ENCODE measurements at regions not wholly inside any gene's neighbourhood (a gene's known extent, or its start where the extent isn't known, plus 50 kb on each side); places are given as distances from the start of the nearest gene placed in this dataset.

DNA sequence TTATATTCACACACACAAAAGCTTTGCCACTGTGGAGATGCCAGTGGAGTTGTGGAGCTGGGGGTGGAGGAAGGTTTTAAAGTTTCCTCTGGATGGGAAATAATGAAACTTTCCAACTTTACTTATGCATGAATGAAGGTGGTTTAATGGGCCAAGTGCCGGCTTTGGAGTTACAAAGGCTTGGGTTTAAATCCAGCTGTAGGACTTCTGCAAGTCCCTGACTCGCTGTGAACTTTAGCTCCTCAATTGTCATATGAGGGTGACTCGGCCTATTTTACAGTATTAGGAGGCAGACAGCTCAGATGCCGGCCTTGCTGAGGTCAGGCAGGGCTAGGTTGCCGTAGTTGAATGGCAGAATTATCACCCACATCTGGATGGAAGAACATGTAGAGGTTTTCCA, 415.8 kb upstream of the TRIB2 start:
- H3K27me3 ChIP-seq: no peaks in the 10 kb centered on the region
- no peak overlapping the region for H3K27ac ChIP-seq
- no peak for DNase-seq
- peaks cover 35% of the 10 kb centered on the region for H3K4me1 ChIP-seq
- H3K9me3 ChIP-seq (replicated peaks): no peaks in the 10 kb centered on the region; the same call in 1 of the 2 replicates
- H3K4me3 ChIP-seq: no peak overlapping the region
- no peaks in the 10 kb centered on the region for H3K36me3 ChIP-seq

DNA sequence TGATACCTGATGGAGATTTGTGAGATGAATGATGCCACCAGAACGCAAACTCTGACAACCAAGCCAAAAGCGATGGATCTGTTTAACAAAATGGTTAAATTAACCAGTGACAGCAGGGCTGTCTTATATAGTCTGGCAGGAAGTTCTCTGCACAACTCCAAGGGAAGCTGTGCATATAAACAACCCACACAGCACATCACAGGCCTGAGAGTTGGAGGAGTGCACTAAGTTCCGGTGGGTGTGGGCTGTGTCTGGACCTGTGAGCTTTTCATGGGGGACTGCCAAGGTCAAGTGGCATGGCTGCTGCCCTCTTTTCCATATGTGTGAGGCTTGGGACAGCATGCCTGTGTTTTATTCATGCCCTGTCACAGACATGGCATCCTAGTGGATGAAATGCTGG, 414.6 kb upstream of the TRIB2 start:
- no peaks in the 10 kb centered on the region; the same call in 1 of the 2 replicates for H3K9me3 ChIP-seq (replicated peaks)
- no peaks in the 10 kb centered on the region for H3K27me3 ChIP-seq
- no peak for DNase-seq
- peaks cover 35% of the 10 kb centered on the region for H3K4me1 ChIP-seq
- H3K36me3 ChIP-seq: no peaks in the 10 kb centered on the region
- H3K27ac ChIP-seq: no peak overlapping the region
- no peak overlapping the region for H3K4me3 ChIP-seq

DNA sequence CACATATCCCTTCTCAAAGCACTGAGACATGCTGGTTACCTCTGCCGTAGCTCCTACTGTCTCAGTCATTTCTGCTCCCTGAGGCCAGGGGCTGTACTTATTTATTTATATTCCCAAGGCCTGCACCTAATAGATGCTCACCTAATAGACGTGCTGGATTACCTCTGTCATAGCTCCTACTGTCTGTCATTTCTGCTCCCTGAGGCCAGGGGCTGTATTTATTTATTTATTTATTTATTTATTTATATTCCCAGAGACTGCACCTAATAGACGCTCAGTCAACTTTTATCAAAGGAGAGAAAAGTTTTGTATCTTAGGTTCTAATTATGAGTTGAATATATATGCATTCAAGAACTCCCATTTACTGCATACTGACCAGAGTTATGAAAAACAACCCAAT, 414.0 kb upstream of the TRIB2 start:
- Histone ChIP-seq H3K27me3 (no peaks in the 10 kb centered on the region), H3K4me1 (peaks cover 35% of the 10 kb centered on the region)

DNA sequence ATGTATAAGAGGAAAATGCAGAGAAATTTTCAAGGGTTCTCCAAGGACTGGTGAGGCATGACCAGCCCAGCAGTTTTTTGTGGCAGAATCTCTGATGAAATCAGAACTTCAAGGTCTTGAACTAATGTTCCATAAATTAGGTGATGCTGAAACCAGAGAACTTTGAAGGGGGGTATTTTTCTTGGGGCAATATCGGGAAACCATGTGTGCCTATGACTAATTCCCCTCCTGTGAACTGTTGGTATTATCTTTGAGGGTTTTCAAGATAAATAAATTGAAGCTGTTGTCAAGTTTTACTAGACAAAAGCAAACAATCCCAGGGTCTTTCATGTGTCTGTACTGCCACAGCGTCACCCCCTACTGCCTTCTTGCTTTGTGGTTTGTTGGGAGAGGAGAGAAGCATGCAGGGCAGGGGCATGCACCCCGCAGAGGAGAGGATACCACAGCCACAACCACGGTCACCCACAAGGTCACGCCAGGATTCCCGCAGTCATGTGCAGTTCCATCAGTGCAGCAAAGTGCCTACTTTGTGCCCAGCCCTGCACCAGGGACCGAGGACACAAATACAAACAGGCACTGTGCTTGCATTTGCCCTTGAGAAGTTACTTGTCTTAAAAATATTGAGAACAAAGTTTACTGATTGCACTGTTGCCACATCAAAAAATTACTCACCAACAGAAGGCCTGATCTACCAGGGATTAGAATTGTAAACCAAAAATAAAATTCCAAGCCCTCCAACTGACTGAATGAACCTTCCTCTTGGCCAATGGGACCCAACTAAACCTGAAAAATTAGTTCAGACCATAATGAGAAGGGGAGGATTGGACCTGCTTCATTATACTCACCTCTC, 413.3 kb upstream of the TRIB2 start:
- Histone ChIP-seq H3K27me3 (no peaks in the 10 kb centered on the region), H3K27ac (peak overlapping the region; percentile 31; the same call in 1 of the 2 replicates), H3K4me3 (no peak overlapping the region), H3K4me1 (peaks cover 35% of the 10 kb centered on the region), H3K9me3 (replicated peaks) (no peaks in the 10 kb centered on the region), H3K36me3 (no peaks in the 10 kb centered on the region)
- DNase-seq: peak; percentile 72 to 82

More for the DNA sequence above, 414.0 kb upstream of the TRIB2 start:
- Histone ChIP-seq H3K9me3 (replicated peaks) (no peaks in the 10 kb centered on the region; the same call in 1 of the 2 replicates), H3K4me3 (no peak overlapping the region), H3K36me3 (no peaks in the 10 kb centered on the region), H3K27ac (peak overlapping the region; percentile 31; the same call in 1 of the 2 replicates)
- DNase-seq: no peak

DNA sequence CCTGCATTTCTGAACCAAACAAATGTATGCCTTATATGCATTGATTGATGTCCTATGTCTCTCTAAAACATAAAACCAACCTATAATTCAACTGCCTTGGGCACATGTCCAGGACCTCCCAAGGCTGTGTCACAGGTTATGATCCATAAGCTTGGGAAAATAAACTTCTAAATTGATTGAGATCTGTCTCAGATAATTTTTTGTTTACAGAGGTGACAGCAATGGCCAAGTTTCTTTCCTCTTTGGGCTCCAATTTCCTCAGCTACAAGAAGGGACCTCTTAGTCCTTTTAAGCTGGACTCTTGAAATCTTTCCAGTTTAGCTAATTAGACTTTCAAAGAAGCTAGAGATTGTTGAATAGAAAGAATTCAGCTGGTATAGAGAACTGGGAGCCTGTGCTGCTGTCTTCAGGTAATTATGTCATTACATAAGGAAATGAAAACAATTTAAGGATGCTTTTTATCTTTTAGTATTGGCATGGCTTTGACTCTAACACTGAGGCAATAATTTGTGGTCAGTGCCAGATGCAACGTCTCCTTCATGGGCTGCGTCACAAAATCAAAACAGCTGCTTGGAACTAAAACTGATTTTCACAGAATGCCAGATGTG, 412.1 kb upstream of the TRIB2 start:
- Histone ChIP-seq H3K9me3 (replicated peaks) (no peaks in the 10 kb centered on the region), H3K27me3 (no peaks in the 10 kb centered on the region), H3K4me1 (peaks cover 35% of the 10 kb centered on the region), H3K4me3 (no peak overlapping the region), H3K36me3 (no peaks in the 10 kb centered on the region), H3K27ac (peak overlapping the region; percentile 1; the same call in 1 of the 2 replicates)
- peak; percentile 17 to 60 for DNase-seq

DNA sequence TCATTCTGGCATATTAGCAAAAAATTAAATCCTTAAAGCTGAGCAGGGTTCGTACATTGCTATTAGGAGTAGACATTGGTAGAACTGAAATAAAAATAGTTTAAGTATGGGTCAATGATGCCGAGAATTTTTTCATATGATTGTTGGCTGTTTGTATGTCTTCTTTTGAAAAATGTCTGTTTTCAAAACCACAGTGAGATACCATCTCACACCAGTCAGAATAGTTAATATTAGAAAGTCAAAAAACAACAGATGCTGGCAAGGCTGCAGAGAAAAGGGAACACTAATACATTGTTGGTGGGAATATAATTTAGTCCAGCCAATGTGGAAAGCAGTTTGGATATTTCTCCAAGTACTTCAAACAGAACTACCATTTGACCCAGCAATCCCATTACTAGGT, 410.8 kb upstream of the TRIB2 start:
- Histone ChIP-seq H3K9me3 (replicated peaks) (no peaks in the 10 kb centered on the region; the same call in 1 of the 2 replicates), H3K4me3 (no peak overlapping the region), H3K4me1 (peaks cover 35% of the 10 kb centered on the region), H3K27ac (no peak overlapping the region), H3K36me3 (no peaks in the 10 kb centered on the region), H3K27me3 (no peaks in the 10 kb centered on the region)
- no peak for DNase-seq

DNA sequence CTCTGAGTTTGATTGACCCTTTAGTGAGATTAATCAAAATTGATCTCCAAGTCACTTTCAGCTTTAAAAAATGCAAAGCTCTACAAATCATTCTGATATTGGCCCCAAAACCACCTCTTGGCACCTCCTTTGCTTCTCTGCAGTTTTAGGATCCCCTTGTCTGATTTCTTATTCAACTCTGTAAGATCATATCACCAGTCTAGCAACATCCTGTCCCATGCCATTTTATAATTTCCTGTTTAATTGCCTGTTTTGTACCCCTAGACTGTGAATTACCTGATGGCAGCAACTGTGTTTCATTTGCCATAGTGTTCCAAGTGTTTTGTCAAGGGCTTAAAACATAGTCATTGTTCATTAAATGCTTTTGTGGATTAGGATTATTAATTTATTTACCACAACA, 406.3 kb upstream of the TRIB2 start:
- Histone ChIP-seq H3K4me1 (peaks cover 5% of the 10 kb centered on the region), H3K27ac (no peak overlapping the region), H3K4me3 (no peak overlapping the region), H3K27me3 (no peaks in the 10 kb centered on the region), H3K36me3 (no peaks in the 10 kb centered on the region), H3K9me3 (replicated peaks) (no peaks in the 10 kb centered on the region; the same call in 1 of the 2 replicates)
- no peak for DNase-seq

DNA sequence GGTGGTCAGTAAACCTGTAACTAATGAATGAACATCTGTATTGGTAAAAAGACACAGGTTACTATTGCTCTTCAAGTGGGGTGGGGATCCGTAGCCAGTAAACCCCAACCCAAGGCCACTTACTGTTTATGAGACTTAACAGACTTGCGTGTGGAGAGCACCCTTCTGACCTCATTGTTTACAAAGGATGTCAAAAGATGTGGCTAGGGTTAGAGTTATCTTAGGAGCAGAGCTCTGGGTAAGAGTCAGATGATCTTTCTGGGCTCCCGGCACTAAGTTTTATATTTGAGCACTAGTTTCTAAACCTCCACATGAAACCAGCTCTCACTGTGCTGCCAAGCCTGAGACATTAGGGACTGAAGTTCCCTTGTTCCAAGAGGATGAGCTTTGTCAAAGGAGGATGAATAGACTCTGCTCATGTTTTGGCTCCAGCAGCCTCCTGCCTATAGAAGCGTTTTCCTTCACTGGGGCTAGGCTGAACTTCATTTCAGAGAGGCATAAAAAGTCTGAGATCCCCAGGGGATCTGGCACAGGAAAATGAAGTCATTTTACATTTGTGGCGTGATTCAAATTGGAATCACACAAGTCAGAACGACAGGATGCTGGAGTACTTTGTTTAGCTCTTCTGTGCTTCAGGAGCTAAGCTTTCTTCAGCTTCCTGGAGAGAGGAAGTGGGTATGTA, 403.1 kb upstream of the TRIB2 start:
- Histone ChIP-seq H3K27ac (no peak overlapping the region), H3K9me3 (replicated peaks) (no peaks in the 10 kb centered on the region; the same call in 1 of the 2 replicates), H3K36me3 (no peaks in the 10 kb centered on the region), H3K4me3 (no peak overlapping the region), H3K27me3 (no peaks in the 10 kb centered on the region), H3K4me1 (peaks cover 8% of the 10 kb centered on the region)
- DNase-seq: no peak

DNA sequence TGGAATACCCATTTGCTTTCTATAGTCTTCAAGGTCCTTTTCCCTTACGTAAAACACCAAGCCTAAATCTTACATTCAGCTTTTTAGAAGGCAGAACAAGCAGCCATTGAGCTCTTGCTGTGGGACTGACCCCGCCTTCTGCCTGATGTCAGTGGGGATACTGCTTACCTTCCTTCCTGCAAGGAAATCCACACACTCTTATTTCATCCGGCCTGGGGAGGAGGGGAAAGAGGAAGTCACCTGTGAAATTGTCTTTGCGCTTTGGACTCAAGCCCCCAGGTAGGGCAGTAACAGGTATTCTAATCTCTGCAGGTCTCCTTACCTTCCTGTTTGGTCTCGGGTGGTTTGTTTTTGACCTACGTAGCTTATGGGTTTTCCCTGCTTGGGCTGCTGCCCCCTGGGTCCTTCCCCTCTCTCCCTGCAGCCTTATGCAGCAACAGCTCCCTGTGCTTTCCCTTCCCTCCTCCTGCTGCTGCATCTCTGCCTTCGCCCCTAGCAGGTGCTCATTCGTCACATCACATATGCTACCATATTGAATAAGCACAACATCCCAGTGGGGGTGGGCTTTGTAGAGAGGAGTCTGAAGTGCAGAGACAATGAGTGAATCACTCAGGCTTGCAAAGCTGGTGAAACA, 402.5 kb upstream of the TRIB2 start:
- Histone ChIP-seq H3K9me3 (replicated peaks) (no peaks in the 10 kb centered on the region; the same call in 1 of the 2 replicates), H3K27me3 (no peaks in the 10 kb centered on the region), H3K36me3 (no peaks in the 10 kb centered on the region), H3K4me1 (peaks cover 14% of the 10 kb centered on the region), H3K4me3 (no peak overlapping the region), H3K27ac (no peak overlapping the region)
- DNase-seq: no peak

DNA sequence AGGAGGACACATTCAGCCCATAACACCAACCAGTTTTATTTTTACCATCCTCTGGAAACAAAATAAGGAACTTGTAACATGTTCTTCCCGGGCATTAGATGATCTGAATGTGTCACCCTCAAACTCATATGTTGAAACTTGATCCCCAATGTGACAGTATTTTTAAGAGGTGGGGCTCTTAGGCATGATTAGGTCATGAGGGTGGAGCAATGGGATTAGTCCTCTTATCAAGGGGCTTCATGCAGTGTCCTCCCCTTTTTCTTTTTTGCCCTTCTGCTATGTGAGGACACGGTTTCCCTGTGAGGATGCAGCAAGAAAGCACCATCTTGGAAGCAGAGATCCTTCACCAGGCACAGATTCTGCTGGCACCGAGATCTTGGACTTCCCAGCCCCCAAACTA, 401.5 kb upstream of the TRIB2 start:
- no peak for DNase-seq
- Histone ChIP-seq H3K4me1 (peaks cover 24% of the 10 kb centered on the region), H3K27me3 (no peaks in the 10 kb centered on the region), H3K4me3 (no peak overlapping the region), H3K9me3 (replicated peaks) (peaks cover under 1% of the 10 kb centered on the region; the same call in 1 of the 2 replicates), H3K27ac (no peak overlapping the region), H3K36me3 (no peaks in the 10 kb centered on the region)

DNA sequence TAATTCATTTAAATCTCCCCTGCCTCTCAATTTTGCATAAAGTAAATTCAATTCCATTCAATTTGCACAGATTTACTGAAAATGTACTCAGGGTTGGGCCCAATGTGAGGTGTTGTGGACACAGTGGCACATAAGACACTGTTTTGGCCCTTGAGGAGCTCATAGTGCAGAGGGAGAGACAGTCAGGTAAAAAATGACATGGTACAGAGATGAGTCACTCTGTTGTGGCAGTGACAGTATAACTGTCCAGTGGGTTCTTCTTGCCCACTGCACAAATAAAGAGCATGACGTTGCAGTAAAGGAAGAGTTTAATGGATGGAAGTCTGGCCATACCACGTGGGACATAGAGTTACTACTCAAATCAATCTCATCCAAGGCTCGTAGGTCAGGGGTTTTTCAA, 400.3 kb upstream of the TRIB2 start:
- H3K4me1 ChIP-seq: peaks cover 35% of the 10 kb centered on the region
- no peaks in the 10 kb centered on the region for H3K36me3 ChIP-seq
- 0 out of 2 replicates have a peak, but pooled peaks cover 3% of the 10 kb centered on the region for H3K9me3 ChIP-seq (replicated peaks)
- no peak overlapping the region for H3K4me3 ChIP-seq
- no peaks in the 10 kb centered on the region for H3K27me3 ChIP-seq
- no peak overlapping the region for H3K27ac ChIP-seq
- no peak for DNase-seq

DNA sequence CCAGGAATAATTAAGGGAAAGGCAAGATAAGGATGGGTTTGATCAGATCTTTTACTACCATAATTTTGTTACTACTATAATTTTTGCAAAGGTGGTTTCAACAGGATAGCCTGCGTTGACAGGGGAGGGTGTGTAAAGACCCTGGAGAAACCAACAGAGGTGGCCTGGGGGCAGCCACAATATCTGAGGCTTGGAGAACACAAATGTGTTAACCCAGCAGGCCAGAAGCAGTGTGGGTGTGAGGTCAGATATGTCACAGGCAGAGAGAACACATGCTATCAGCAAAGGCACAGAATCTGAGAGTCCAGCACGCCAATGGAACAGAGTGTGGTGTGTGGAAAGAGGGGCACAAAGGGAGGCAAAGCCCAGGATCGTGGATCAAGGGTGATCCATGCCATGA, 399.4 kb upstream of the TRIB2 start:
- Histone ChIP-seq H3K36me3 (no peaks in the 10 kb centered on the region), H3K4me3 (no peak overlapping the region), H3K27ac (no peak overlapping the region), H3K27me3 (no peaks in the 10 kb centered on the region), H3K9me3 (replicated peaks) (0 out of 2 replicates have a peak, but pooled peaks cover 3% of the 10 kb centered on the region), H3K4me1 (peaks cover 41% of the 10 kb centered on the region)
- no peak for DNase-seq

DNA sequence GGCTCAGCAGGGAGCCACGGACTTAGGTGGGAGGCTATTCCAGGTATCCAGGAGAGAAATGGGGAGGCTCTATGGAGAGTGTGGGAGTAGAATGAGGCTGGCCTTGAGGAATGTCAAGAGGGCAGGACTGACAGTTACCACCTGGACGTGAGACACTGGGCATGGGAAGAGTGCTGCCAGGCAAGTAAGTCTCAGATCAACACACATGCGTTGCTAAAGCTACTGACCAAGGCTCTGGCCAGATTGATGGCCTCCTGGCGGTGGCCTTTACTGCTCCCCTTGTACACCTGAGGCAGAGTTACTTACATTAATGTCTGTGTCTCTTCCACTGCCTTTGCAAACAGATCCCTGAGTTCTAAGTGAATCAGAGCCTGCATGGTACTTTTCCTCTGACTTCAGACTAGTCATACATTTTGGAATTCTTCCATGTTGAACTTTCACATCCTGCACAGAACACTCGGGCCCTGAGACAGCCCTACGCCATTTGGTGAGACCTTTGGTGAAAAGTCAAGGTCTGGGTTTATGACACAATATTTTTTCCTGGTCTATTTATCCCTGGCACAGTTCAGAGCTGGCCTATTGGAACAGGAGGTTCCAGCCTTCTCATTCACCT, 398.8 kb upstream of the TRIB2 start:
- Histone ChIP-seq H3K4me3 (no peak overlapping the region), H3K36me3 (no peaks in the 10 kb centered on the region), H3K9me3 (replicated peaks) (0 out of 2 replicates have a peak, but pooled peaks cover 3% of the 10 kb centered on the region), H3K27ac (peak overlapping the region; percentile 67), H3K27me3 (no peaks in the 10 kb centered on the region), H3K4me1 (peaks cover 41% of the 10 kb centered on the region)
- no peak for DNase-seq

DNA sequence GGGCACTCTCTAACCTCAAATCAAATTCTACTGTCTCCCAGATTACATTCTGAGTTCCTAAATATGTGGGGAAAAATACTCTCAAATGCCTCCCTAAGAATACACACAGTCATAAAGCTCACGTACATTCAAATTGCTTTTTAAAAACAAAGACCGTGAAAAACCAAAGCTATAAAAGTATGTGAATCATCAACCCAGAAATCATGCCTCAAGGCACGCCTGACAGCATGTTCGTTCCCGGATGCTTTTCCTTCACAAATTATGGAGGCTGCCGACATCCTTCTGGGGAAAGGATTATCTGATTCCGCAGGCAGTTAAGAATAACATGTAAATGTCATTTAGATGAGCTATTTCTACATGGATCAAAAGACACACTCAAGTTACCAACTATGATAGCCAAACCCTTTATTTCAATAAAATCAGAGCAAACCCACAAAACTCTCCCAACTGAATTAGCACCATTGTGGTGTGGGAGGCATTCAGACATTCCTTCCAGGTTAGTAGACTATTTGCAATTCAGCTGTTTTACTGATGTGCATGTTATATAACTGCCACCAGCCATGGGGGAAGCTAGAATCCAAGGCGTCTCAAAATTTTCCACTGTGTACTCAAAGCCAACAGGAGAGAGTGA, 398.2 kb upstream of the TRIB2 start:
- Histone ChIP-seq H3K36me3 (no peaks in the 10 kb centered on the region), H3K4me1 (peaks cover 41% of the 10 kb centered on the region), H3K4me3 (peak overlapping the region; percentile 1; the same call in 1 of the 2 replicates), H3K27me3 (no peaks in the 10 kb centered on the region), H3K9me3 (replicated peaks) (0 out of 2 replicates have a peak, but pooled peaks cover 3% of the 10 kb centered on the region), H3K27ac (peak overlapping the region; percentile 67)
- DNase-seq: peak; percentile 63 to 74

Measured in SJCRH30 (cell line).